SKM-1 (cell line): ENCODE measurements at regions not wholly inside any gene's neighbourhood (a gene's known extent, or its start where the extent isn't known, plus 50 kb on each side); places are given as distances from the start of the nearest gene placed in this dataset.
A peak's percentile ranks its signal among the peaks of the same experiment; 100 is the strongest.

Experiments
- DNase-seq: peaks from one replicate; lab custom pipeline; 2025; ENCODE audit not compliant: unreplicated experiment; lab: John Stamatoyannopoulos, UW

DNA sequence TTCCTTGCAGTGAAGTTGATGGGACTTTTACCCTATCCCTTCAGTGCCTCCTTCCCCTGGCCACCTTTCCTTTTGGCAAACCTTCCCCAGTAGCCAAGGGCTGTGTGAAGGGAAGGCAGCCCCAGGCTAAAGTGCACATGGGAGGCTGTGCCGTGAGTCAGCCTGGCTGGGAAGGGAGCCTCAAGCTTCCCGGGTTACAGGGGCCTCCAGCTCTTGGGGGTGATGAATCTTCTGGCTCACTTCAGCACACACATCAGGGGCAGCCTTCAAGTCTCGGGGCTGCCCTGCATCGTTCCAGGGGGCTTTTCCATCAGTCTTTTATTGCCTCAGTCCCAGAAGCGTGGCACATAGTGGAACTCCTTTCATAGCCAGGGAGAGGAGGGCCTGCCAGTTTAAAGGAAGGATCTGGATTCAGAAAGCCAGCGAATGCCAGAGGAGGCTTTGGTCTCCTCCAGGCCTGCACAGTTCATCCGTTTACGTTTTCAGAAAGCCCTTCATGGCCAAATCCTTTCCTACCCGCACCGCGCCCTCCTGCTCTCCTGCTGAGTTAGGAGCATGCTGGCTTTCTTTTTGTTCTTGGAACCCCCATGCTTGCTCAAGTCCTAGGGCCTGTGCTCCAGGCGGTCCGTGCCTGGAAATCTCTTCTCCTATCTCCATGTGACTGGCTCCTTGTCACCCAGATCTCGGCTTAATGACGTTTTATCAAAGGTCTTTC lies 134.8 kb upstream of the KLF4 start:
- no peak for DNase-seq

DNA sequence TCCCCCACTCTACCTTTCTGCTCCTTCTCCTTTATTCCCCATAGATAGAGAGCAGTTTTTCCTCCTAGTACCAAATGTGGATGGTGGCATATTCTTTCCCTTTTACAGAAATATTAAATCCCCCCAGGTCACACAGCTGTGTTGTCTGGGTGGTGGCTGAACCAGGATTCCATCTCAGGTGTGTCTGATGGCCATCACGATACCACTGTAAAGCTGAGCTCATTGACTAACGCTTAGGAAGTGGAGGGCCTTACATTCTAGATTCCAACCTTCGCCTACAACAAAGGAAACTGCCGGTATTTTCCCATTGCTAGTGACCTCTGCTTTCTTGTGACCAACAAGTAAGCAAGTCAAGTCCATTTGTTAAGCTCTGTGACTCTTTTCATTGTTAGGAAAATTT lies 131.9 kb upstream of the KLF4 start:
- DNase-seq: no peak

DNA sequence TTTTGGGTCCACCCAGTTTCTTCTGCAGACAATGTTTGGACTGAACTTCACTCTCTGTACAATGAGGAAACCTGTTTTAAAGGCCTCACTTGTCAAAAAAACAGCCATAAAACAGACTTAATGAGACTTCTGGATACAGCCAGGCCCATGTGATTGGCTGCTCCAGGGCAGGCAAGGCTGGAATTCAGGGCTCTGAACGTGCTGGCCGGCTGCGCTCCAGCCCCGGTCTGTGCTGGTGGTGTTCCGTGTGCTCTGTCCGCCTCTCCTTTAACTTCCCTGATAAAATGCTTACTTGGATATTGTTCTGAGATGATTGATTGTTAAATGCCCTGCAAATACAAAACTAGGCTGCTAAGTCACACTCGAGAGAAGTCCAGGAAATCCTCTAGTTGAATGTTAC lies 131.2 kb upstream of the KLF4 start:
- no peak for DNase-seq

DNA sequence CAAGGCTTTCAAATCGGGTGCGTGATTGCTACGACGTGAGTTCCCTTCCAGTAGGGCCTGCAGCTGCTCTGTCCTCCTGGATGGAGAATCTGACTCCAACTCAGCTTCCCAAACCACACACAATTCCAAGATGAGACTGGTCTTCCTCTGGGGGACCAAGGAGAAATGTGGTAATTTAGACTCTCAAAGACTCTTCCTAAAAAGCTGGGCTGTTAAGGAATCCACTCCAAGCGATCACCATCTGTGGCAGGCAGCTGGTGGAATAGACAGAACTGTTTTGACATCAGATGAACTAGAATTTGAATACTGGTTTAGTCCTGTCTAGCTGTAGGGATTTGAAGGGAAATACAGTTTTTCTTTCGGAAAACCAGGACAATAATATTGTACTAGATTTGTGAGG lies 130.7 kb upstream of the KLF4 start:
- no peak for DNase-seq

DNA sequence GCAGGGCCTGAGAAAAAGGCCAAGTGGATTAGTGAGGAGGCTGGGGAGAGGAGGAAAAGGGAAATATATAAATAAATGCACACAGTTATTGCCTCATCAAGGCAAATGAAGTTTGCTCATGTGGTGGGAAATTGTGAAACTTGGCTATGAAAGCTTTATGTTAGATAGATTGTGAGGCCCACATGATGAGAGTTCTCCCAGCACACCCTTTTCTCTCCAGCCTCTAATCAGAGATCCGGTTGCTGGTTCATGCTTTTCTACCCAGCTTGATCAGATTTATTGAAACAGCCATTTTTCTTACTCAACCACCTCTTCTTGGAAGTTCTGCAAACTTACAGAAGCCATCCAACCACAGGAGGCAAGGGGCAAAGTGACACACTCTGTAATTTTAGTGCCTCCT lies 125.8 kb upstream of the KLF4 start:
- DNase-seq: peak; percentile 66

DNA sequence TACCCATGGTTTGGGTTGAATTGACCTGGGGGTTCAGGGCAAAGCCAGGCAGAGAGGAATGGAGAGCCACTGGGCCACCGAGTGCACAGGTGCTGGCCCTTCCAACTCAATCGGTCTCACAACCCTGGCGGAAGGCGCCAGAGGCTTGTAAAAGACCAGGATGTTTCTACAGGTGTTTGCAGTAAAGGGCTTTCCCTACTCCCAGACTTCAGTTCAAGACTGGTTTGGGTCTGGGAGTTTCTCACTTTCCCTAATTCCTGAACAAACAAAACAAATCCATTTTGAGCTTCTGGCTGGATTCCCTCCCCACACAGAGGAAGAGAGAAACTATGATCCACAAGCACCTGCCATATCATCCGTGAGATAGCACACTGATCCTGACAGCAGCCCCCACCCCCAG lies 125.2 kb upstream of the KLF4 start:
- no peak for DNase-seq

DNA sequence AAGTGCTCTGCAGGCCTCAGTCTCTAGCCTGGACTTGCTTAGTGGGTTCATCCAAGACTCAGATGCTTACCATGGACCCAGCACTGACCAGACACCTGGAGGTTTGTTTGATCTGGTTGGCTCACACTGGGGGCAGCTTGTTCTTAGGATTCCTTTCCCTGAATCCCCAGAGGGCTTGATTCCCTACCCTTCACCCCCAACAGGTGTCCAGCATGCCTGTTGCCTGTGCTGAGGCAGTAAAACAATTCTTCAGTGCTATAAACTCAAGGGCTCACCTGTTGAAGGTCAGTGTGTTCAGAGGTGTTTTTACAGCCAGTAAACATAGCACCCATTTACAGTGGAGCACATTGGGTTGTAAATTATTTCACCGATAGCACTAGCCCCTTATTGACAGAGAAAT lies 123.8 kb upstream of the KLF4 start:
- no peak for DNase-seq

DNA sequence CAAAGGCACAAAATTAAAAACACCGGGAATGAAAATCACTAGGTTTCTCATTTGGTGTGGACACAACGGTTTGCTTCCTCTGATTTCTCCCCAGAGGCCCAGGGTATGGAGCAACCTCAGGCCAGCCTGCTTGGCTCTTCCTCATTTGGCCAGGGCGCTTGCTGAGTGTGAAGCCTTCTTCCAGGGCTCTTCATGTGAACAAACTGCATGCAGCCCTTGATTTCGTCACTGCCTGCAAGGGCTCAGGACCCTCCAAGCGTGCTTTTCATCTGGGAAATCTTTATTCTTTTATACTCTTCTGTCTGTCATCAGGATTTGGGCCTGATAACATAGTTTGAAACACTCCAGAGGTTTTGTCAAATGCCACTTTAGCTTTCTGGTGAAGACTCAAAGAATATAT lies 122.6 kb upstream of the KLF4 start:
- peak; percentile 76 for DNase-seq

DNA sequence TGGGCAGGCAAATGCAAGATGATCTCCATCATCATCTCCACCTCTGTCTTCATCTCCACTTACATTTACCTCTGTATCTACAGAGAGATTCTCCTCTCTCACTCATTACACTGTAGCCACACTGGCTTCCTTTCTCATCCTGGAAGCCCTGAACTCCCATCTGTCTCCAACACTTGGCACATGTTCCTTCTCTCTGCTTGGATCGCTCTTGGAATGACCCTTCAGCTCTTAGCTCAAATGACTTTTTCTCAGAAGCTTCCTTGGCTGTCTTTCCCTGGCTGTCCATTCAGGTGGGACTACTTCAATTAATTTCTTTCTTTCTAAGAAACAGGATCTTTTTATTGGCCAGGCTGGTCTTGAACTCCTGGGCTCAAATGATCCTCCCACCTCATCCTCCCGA lies 120.0 kb upstream of the KLF4 start:
- no peak for DNase-seq

DNA sequence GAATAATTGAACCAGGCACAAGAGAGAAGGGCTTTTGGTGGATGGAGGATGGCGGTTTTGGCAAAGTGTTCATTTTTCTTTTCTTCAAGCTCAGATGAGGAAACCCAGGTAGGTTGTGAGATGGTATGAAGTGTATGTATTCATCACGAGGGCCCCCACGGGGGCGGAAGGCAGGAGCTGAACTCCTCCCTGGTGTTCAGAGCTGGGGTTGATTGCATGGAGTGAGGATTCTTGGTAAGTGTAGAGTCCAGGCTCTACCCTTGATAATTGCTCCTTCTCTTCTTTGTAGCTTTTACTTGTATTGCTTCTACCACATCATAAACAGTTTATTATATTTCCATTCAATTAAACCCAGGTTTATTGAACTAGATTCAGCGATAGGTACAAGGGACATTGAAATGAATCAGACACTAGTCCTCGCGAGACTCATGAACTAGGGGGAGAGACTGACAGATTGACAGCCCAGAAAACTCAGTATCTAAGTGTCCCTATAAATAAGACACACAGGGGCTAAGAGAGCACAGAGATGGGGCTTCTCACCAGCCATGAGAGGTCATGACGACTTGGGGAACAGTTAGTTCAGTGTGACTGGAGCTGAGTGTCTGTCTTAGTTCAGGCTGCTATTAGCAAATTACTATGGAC lies 116.7 kb upstream of the KLF4 start:
- DNase-seq: no peak

DNA sequence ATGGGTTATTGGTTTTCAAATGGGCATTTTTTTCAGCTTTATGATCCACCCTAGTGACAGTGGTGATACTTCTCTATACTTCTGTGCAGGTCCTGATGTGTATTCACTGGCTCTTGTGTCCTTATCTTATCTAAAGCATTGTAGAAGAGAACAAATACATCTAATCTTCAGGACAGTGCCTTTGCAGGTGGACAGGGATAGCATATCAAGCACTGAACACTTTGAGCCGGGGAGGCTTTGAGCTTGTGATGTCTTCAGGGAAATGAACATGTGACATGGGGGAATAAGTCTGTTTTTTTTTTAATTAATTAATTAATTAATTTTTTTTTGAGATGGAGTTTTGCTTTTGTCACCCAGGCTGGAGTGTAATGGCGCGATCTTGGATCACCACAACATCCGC lies 115.5 kb upstream of the KLF4 start:
- no peak for DNase-seq

DNA sequence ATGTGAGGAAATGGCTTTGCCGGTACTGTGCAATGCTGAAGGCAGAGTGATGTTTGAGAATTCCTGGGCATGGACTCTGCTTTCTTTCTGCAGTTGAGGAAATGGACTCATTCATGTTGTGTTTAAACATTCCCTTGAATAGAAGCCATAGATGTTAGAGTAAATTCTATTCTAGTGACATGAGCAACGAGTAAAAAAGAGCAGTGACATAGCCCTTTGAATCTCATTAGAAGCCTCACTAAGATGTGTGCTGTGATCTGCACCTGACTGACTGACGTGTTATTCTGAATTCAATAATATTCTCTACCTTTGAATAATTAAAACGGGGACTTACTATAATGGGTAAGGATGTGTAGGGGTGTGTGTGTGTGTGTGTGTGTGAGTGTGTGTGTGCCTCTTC lies 113.7 kb upstream of the KLF4 start:
- no peak for DNase-seq

DNA sequence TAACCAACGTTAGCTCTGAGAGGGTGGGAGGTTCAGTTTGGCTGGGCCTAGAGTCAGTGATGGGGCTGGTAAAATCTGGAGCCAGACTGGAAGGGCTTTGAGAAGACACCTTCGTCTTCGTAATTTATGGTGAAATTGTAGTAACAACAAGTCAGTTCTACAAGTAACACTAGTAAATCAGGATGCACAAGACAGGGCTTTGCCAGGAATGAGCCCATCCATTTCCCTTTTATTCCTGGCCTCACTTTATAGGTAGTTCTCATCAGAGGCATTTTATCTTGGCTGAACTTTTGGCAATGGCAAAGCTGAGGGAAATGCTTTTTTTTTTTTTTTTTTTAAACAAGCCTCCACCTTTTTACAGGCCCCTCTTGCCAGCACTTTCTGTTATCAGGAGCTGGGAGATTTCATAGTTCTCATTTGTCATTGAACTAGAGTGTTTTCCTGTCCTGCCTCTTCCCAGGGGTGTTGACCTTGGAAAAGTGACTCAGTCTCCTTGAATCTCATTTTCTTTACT lies 110.5 kb upstream of the KLF4 start:
- no peak for DNase-seq

DNA sequence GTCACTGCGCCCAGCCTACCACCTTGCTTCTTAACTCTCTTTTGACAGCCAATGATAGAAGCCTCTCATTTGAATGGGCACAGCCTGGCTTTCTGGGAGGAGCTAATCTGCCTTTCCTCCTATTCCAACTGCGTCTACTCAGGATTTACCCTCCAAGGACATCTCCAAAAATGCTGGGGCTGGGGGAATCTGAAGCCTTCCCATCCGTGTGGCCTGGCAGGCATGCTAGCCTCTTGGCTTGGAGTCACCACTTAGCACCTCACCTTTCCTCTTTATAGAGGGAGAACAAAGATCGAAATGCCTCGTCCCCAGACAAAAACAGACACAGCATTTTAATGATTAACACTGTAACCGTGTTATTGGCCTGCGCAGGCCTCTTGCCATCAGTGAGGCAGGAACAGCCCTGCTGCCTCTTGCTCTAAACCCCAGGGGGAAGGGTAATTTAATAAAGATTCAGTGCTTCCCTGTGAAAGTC lies 108.2 kb upstream of the KLF4 start:
- no peak for DNase-seq

DNA sequence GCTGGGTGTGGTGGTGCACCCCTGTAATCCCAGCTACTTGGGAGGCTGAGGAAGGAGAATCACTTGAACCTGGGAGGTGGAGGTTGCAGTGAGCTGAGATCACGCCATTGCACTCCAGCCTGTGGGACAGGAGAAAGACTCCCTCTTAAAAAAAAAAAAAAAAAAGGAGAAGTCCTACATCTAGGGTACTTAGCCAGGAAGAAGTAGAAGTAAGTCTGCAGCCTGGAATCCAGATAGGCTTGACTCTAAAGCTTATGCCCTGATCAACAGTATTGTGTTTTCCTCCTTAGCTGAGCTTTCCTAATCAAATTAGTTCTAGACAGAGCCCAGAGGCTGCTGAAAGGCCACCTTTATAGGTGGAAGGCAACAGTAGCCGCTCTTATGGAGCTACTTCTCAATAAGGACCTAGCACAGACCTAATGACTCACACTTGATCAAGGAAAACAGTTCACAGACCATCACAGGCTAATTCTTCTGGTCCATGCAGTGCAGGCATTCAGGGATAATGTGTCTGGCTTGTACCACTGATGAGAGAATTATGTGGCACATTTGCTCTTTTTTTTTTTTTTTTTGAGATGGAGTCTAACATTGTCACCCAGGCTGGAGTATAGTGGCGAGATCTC lies 105.5 kb upstream of the KLF4 start:
- DNase-seq: no peak

DNA sequence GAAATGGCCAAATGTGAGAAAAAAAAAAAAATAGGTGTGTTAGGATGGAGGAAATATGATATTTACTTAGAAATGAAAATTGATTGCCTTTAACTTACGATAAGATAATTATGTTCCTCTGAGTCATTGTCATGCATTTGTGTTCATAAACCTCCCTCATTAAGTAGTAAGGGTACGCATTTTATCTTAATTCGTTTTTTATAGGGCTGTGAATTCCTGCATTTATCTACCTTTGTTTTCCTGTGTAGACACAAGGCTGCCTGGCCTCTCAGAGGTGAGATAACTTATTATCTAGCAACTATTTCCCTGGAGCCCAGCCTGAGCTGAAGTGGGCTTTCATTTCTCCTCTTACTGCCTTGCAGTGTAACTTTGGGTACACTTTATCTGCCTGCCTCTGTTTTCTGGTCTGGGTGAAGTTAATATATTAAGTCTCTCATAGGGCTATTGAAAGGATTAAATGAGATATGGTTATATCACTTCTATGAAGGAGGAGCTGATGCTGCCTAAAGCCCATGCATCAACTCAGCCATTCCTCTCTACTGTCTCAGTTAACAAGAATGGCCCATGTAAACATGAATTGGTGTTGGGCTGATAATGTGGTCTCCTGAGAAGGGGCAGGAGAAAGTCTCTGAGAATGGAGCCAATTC lies 103.8 kb upstream of the KLF4 start:
- no peak for DNase-seq

DNA sequence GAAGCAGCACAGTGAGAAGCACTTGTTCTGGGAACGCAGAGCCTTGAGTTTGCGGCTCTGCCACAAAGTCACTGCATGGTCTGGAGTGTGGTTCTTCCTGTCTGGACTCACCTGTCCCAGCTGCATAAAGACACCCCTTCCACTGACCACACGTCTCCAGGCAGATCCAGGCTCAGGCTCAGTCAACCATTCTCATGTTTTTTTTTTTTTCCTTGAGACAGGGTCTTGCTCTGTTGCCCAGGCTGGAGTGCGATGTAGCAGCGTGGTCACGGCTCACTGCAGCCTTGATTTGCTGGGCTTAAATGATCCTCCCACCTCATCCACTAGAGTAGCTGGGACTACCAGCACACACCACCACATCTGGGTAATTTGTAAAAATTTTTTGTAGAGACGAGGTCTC lies 102.9 kb upstream of the KLF4 start:
- no peak for DNase-seq

DNA sequence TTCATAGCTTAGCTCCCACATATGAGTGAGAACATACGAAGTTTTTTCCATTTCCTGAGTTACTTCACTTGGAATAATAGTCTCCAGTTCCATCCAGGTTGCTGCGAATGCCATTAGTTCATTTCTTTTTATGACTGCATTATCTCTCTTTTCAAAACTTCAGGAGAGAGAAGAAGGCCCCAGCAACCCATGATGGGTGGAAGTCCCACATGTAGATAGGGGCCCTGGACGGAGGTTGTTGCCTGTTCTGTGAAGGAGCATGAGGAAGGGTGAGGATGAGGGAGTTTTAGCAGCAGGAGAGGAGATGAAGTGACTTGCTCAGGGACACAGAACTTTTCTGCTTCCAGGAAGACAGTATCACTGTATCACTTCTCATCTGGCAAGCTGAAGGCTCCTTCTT lies 102.2 kb upstream of the KLF4 start:
- no peak for DNase-seq

DNA sequence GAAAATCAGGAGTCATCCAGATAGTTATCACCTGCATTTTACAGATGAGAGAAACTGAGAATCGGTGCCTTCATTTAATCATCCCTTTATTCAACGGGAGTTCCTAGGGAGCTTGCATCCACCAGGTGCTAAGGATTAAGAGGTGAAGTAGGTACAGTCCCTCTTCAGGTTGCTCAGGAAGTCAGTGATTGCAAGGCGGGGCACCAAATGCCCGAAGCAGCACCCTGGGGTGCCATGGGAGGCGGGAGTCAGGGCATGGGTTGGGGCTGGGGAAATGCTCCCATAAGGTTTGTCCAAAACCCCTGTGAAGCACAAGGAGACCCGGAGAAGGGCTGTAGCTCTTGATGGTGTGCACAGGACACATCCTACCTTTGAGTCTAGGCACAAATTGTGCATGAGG lies 98.8 kb upstream of the KLF4 start:
- no peak for DNase-seq

DNA sequence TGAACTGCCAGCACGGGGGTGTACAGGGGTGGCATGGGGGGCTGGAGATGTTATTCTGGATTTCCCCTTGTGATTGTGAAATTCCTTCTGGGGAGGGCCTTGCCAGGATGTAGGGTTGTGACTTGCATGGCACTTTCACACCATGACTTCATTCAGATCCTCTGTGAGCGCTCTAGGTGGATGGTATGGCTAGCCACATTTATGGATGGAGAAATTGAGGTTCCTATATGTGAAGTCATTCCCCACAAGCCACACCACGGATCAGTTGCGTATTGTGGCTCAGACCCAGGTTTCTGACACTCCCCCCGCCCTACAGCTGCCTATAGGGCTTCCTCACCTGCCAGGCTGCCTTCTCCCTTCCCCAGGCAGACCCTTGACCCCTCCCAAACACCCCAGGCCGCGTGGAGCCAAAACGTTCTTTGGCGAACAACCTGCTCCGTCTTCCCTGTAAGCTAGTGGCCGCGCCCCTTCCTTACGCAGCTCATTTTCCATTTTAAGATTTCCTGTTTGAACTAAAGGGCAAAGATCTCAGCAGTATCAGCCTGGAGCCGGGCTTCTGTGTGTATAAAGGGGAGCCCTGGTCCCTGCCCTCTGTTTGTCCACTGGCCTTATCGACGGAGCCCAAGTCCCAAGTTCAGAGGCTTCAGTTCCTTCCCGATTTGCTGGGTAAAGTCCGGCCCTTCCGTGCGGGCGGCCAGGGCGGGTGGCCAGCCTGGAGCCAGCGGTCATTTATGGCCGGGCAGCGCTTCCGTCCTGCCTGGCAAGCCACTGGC lies 97.8 kb upstream of the KLF4 start:
- no peak for DNase-seq

DNA sequence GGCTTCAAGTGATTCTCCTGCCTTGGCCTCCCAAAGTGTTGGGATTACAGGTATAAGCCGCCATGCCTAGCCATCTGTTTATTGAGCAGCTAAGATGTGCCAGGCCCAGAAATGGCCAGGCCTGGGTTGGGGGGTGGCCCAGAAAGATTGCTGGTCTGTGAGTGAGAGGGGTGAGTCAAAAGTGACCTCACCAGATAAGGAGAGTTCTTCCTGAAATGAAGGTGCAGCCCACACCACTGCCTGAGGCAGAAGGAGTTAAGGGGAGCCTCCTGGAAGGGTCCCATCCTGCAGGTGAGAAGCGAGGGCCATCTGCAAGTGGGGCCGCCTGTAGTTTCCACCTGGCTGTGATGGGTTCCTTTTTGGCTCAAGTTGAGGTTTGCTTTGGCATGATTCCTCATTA lies 96.9 kb upstream of the KLF4 start:
- no peak for DNase-seq
